Suprapubic skin (tissue), 4 donors: ENCODE measurements at regions not wholly inside any gene's neighbourhood (a gene's known extent, or its start where the extent isn't known, plus 50 kb on each side); places are given as distances from the start of the nearest gene placed in this dataset.

ENCODE experiments used
- DNase-seq, 2 donors: peaks; one replicate each; pipeline ENCODE4 v3.0.0-alpha.2; 2019; ENCODE audit warnings: low spot score in 2 of 2
- H3K27ac ChIP-seq: fragments of 200-600 bp; sonication (generic); one replicate; pipeline ENCODE4 v1.5.1; 2019
- H3K27me3 ChIP-seq: fragments of 200-600 bp; sonication (generic); one replicate; pipeline ENCODE4 v1.5.1; 2019
- H3K36me3 ChIP-seq: fragments of 200-600 bp; sonication (generic); one replicate; pipeline ENCODE4 v1.5.1; 2019
- H3K4me1 ChIP-seq: fragments of 200-600 bp; sonication (generic); one replicate; pipeline ENCODE4 v1.5.1; 2019
- H3K4me3 ChIP-seq: fragments of 200-600 bp; sonication (generic); one replicate; pipeline ENCODE4 v1.5.1; 2019; ENCODE audit warnings: mild to moderate bottlenecking
- H3K9me3 ChIP-seq: fragments of 200-600 bp; sonication (generic); one replicate; pipeline ENCODE4 v1.5.1; 2019
- EP300 ChIP-seq: sonication (generic); formaldehyde crosslinking; IDR thresholded peaks from one replicate; pipeline ENCODE4 v1.6.1; 2017; ENCODE audit warnings: antibody characterized with exemption
- POLR2A ChIP-seq, 2 donors: fragments of 450-650 bp; IDR thresholded peaks; one replicate each; pipeline ENCODE4 v1.6.1; 2017; ENCODE audit warnings: antibody characterized with exemption in 2 of 2, mild to moderate bottlenecking in 2 of 2, moderate library complexity in 2 of 2
- POLR2AphosphoS5 ChIP-seq, 3 donors: sonication (generic); formaldehyde crosslinking; IDR thresholded peaks; one replicate each; pipeline ENCODE4 v1.6.1; 2017; ENCODE audit warnings: antibody characterized with exemption in 3 of 3
- WGBS: methylation state at CpG from one replicate; pipeline ENCODE4 v1.1.5; 2018; 5-methylcytosine and 5-hydroxymethylcytosine counted together
- TF ChIP-seq, protein P1 (sequence below), 2 donors: fragments of 200-600 bp in 1 of 2; fragments of 450-650 bp in 1 of 2; sonication (generic) in 1 of 2; IDR thresholded peaks; one replicate each; pipeline ENCODE4 v1.5.1; 2016 to 2019; ENCODE audit warnings: antibody characterized with exemption in 2 of 2, mild to moderate bottlenecking in 1 of 2, moderate library complexity in 1 of 2

DNA sequence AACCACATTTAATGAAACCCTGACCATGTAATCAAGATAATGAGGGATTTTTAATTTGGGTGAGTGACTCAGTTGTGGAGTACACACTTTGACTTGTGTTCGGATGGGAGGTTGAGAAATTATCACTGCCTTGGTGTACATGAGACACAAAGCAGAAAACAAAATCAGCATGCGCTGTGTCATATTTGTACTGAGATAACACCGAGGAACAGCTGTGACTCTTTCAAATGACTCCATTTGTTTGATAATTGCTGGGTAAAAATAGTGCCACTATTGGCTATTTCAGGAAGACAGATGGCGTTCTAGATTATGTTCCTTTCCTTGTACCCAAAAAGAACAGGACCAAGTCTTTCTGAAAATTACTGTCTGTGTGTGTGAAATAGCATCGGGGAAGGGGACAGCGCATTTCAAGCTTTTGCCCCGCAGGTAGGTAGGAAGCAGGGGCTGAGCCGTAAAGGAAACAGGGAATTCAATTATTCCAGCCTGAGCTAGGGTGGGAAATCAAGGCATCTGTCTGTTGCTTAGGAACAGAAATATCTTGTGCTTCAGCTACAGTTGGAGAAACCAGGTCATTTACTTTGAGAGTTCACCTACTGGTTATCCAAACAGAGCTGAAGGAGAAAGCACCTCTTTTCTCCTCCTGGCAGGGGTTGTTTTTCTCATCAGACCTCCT lies 114.3 kb downstream of the SNAPC1 start:
- 68% methylated on average over 8 of the region's 8 CpGs for WGBS
- Histone ChIP-seq H3K27me3 (peaks cover 7% of the 10 kb centered on the region), H3K4me1 (no peaks in the 10 kb centered on the region), H3K27ac (no peak overlapping the region), H3K9me3 (no peaks in the 10 kb centered on the region), H3K4me3 (no peak overlapping the region), H3K36me3 (no peaks in the 10 kb centered on the region)
- TF ChIP-seq POLR2A (IDR thresholded peaks at IDR 0.05) (no peak), EP300 (no peak), POLR2AphosphoS5 (IDR thresholded peaks at IDR 0.05) (no peak)
- TF ChIP-seq, protein P1, sequence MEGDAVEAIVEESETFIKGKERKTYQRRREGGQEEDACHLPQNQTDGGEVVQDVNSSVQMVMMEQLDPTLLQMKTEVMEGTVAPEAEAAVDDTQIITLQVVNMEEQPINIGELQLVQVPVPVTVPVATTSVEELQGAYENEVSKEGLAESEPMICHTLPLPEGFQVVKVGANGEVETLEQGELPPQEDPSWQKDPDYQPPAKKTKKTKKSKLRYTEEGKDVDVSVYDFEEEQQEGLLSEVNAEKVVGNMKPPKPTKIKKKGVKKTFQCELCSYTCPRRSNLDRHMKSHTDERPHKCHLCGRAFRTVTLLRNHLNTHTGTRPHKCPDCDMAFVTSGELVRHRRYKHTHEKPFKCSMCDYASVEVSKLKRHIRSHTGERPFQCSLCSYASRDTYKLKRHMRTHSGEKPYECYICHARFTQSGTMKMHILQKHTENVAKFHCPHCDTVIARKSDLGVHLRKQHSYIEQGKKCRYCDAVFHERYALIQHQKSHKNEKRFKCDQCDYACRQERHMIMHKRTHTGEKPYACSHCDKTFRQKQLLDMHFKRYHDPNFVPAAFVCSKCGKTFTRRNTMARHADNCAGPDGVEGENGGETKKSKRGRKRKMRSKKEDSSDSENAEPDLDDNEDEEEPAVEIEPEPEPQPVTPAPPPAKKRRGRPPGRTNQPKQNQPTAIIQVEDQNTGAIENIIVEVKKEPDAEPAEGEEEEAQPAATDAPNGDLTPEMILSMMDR (IDR thresholded peaks at IDR 0.05): no peak
- no peak for DNase-seq

DNA sequence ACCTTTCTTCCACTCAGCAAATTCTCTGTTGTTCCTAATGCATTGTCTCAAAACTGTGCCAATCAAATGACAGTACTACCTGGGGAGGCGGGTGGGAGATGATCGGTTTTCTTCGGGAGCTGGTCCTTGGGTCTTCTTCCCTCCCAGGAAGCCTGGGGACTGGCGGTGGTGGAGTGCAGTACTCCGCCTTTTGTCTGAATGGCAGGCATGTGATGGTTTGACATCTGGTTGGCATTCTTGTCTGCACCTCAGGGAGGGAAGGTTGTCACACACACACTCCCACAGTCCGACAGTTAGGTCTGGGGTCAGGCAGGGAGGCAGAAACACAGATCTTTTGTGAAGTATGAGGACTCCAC lies 114.8 kb downstream of the SNAPC1 start:
- H3K27me3 ChIP-seq: peaks cover 7% of the 10 kb centered on the region
- H3K27ac ChIP-seq: no peak overlapping the region
- no peaks in the 10 kb centered on the region for H3K4me1 ChIP-seq
- TF ChIP-seq POLR2AphosphoS5 (IDR thresholded peaks at IDR 0.05) (no peak), EP300 (no peak), POLR2A (IDR thresholded peaks at IDR 0.05) (no peak)
- TF ChIP-seq, protein P1 (IDR thresholded peaks at IDR 0.05): no peak
- 77% methylated on average over 6 of the region's 6 CpGs for WGBS
- no peak for DNase-seq
- no peaks in the 10 kb centered on the region for H3K36me3 ChIP-seq
- H3K9me3 ChIP-seq: no peaks in the 10 kb centered on the region
- H3K4me3 ChIP-seq: no peak overlapping the region

DNA sequence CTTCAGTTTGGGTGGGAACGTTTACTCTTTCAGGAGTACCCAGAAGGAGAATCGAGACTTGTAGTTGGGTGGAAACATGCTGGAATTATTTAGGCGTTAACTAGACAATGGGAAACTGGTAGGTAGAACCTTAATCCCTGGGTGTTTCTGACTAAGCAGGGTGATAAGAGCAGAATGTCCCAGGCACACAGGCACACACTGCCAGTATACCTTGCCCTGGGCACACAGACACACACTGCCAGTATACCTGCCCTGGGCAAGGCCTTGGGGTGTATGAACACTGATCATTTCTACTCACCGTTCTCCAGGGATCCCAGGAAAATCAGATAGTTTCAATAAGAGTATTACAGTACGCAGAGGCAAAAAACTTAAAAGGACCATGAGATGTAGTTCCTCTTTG lies 115.5 kb downstream of the SNAPC1 start:
- Histone ChIP-seq H3K36me3 (no peaks in the 10 kb centered on the region), H3K9me3 (no peaks in the 10 kb centered on the region), H3K4me1 (no peaks in the 10 kb centered on the region), H3K27ac (no peak overlapping the region), H3K27me3 (peaks cover 11% of the 10 kb centered on the region), H3K4me3 (no peak overlapping the region)
- 84% methylated on average over 5 of the region's 5 CpGs for WGBS
- DNase-seq: no peak
- TF ChIP-seq EP300: no peak
- TF ChIP-seq POLR2AphosphoS5 (IDR thresholded peaks at IDR 0.05): no peak

DNA sequence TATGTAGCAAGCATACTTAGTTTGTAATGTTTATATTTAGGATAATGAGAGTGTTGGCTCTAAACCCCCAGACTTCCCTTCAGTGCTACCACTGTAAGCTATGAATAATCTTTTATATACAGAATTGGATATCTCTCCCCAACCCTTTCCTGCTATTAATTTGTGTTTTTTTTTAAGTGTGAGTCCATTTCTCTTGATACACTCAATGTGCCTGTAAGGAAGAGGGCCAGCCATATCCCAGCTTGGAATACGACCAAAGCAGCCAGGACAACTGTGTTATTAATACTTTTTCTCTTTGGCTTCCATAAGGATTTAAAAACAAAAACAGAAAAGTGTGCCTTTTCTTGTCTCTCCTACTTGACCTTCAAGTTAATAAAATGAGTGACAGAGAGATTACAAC lies 116.7 kb downstream of the SNAPC1 start:
- Histone ChIP-seq H3K36me3 (no peaks in the 10 kb centered on the region), H3K4me1 (no peaks in the 10 kb centered on the region), H3K27me3 (peaks cover 13% of the 10 kb centered on the region), H3K4me3 (no peak overlapping the region), H3K27ac (no peak overlapping the region), H3K9me3 (no peaks in the 10 kb centered on the region)
- TF ChIP-seq POLR2AphosphoS5 (IDR thresholded peaks at IDR 0.05) (no peak), EP300 (no peak)
- TF ChIP-seq, protein P1 (IDR thresholded peaks at IDR 0.05): no peak
- DNase-seq: no peak
- 58% methylated on average over 1 of the region's 1 CpG for WGBS

DNA sequence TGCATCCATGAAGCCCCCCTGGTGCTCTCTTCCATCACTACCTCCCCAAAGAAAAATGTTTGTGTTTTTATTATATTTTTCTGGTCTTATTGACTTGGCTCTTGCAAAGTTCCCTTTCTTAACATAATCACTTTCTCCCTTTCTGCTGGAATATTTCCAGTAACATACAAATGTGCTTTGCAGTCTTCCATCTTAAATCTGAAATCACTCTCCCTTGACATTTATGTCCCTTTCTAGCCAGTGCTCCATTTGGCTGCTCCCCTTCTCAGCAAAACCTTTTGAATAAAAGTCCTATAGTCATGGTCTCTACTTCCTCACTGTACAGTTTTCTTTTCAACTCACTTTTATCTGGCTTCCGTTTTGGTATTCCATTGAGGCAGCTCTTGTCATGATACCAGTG lies 118.8 kb downstream of the SNAPC1 start:
- Histone ChIP-seq H3K27ac (no peak overlapping the region), H3K4me1 (no peaks in the 10 kb centered on the region), H3K9me3 (no peaks in the 10 kb centered on the region), H3K27me3 (peaks cover 7% of the 10 kb centered on the region), H3K4me3 (no peak overlapping the region), H3K36me3 (no peaks in the 10 kb centered on the region)
- no peak for DNase-seq
- TF ChIP-seq EP300: no peak
- TF ChIP-seq, protein P1 (IDR thresholded peaks at IDR 0.05): no peak
- no peak for TF ChIP-seq POLR2A (IDR thresholded peaks at IDR 0.05)
- TF ChIP-seq POLR2AphosphoS5 (IDR thresholded peaks at IDR 0.05): no peak
- 93% methylated on average over 1 of the region's 1 CpG for WGBS

DNA sequence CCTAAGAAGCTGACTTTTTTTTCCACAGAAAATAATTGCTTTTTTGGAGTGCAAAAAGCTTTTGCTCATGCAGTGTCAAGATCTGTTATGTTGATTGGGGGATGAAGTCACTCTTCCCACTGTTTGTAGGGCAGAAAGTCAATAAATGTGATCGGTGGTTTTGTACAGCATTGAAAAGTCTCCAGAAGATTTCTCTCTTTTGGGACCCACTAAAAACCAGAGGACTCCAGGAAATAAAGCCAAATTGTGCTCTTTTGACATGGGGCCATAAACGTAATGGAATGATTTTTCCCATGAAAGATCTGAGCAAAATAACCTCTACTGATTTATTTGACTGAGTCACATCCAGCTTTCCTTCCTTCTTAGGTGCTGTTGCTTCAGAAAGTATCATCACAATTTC lies 122.5 kb downstream of the SNAPC1 start:
- no peaks in the 10 kb centered on the region for H3K36me3 ChIP-seq
- TF ChIP-seq POLR2A (IDR thresholded peaks at IDR 0.05) (no peak), EP300 (no peak), POLR2AphosphoS5 (IDR thresholded peaks at IDR 0.05) (no peak)
- TF ChIP-seq, protein P1 (IDR thresholded peaks at IDR 0.05): no peak
- H3K27me3 ChIP-seq: peaks cover 7% of the 10 kb centered on the region
- H3K27ac ChIP-seq: no peak overlapping the region
- no peaks in the 10 kb centered on the region for H3K9me3 ChIP-seq
- 56% methylated on average over 2 of the region's 2 CpGs for WGBS
- DNase-seq: no peak
- no peak overlapping the region for H3K4me3 ChIP-seq
- H3K4me1 ChIP-seq: no peaks in the 10 kb centered on the region
